PC-3 (cell line): ENCODE measurements at regions not wholly inside any gene's neighbourhood (a gene's known extent, or its start where the extent isn't known, plus 50 kb on each side); places are given as distances from the start of the nearest gene placed in this dataset.
A peak's percentile ranks its signal among the peaks of the same experiment; 100 is the strongest.

ENCODE experiments used
- ATAC-seq: fragments of 200-7000 bp; cut with Tn5 transposase; 2 replicates; pipeline ENCODE4 v1.9.1; 2020; ENCODE audit warnings: mild to moderate bottlenecking, moderate library complexity
- BruUV-seq: library from RNA; stranded (reverse); fragments of 400-500 nt; replicated peaks from 2 replicates; lab custom pipeline; 2021; lab: Mats Ljungman, UMichigan
- CTCF ChIA-PET: fragments of 300-600 bp; sonication (Branson Sonifier 250); formaldehyde crosslinking; loops from one replicate; lab custom pipeline; 2022; ENCODE audit warnings: antibody characterized with exemption; lab: Charles Lee
- POLR2A ChIA-PET: fragments of 300-600 bp; sonication (Branson Sonifier 250); formaldehyde crosslinking; loops from one replicate; lab custom pipeline; 2022; ENCODE audit warnings: antibody characterized with exemption; ENCODE audit not compliant: unreplicated experiment; lab: Charles Lee
- DNase-seq: peaks from one replicate; pipeline ENCODE4 v3.0.0-alpha.2; 2015
- H2AFZ ChIP-seq: fragments of 300-600 bp; sonication (generic); 2 replicates; pipeline ENCODE4 v1.6.0; 2016; ENCODE audit warnings: antibody characterized with exemption, low read length
- H3F3A ChIP-seq: fragments of 300-600 bp; sonication (generic); one replicate; pipeline ENCODE4 v1.6.0; 2017; ENCODE audit warnings: antibody characterized with exemption, low read length, control low read depth, mild to moderate bottlenecking; ENCODE audit not compliant: unreplicated experiment
- H3K27ac ChIP-seq: fragments of 300-600 bp; sonication (generic); 2 replicates; pipeline ENCODE4 v1.5.1; 2016; ENCODE audit warnings: mild to moderate bottlenecking, low read length
- H3K27me3 ChIP-seq: fragments of 300-600 bp; sonication (generic); 2 replicates; pipeline ENCODE4 v1.6.1; 2016; ENCODE audit warnings: low read length, mixed read lengths
- H3K36me3 ChIP-seq: fragments of 300-600 bp; sonication (generic); 2 replicates; pipeline ENCODE4 v1.6.1; 2016; ENCODE audit warnings: low read depth, mixed run types, low read length, mixed read lengths
- H3K4me1 ChIP-seq: fragments of 300-600 bp; sonication (generic); 2 replicates; pipeline ENCODE4 v1.5.1; 2016; ENCODE audit warnings: low read length; ENCODE audit not compliant: insufficient read depth
- H3K4me2 ChIP-seq: fragments of 300-600 bp; sonication (generic); 2 replicates; pipeline ENCODE4 v1.6.0; 2016; ENCODE audit warnings: low read length
- H3K4me3 ChIP-seq: fragments of 300-600 bp; sonication (generic); 2 replicates; pipeline ENCODE4 v1.5.1; 2016; ENCODE audit warnings: mild to moderate bottlenecking, low read length, mixed read lengths
- H3K79me2 ChIP-seq: fragments of 300-600 bp; sonication (generic); 2 replicates; pipeline ENCODE4 v1.6.1; 2017; ENCODE audit warnings: low read length, mixed read lengths
- H3K9ac ChIP-seq: fragments of 300-600 bp; sonication (generic); 2 replicates; pipeline ENCODE4 v1.6.0; 2016; ENCODE audit warnings: mild to moderate bottlenecking, low read length
- H3K9me2 ChIP-seq: fragments of 300-600 bp; sonication (generic); replicated peaks from 2 replicates; pipeline ENCODE4 v1.6.1; 2016; ENCODE audit warnings: mixed run types, low read length, mixed read lengths
- H3K9me3 ChIP-seq: fragments of 300-600 bp; sonication (generic); 2 replicates; pipeline ENCODE4 v1.6.1; 2016; ENCODE audit warnings: low read length, mixed read lengths
- H4K20me1 ChIP-seq: fragments of 300-600 bp; sonication (generic); 2 replicates; pipeline ENCODE4 v1.6.1; 2016; ENCODE audit warnings: low read length, mixed read lengths
- CTCF ChIP-seq: fragments of 300-600 bp; sonication (generic); conservative IDR thresholded peaks from 2 replicates; pipeline ENCODE4 v1.5.1; 2017; ENCODE audit warnings: antibody characterized with exemption, low read depth, mild to moderate bottlenecking, low read length
- EZH2 ChIP-seq: fragments of 300-600 bp; sonication (generic); IDR thresholded peaks from one replicate; pipeline ENCODE4 v1.6.1; 2017; ENCODE audit warnings: antibody characterized with exemption, mild to moderate bottlenecking, low read length; ENCODE audit not compliant: unreplicated experiment
- EZH2phosphoT487 ChIP-seq: fragments of 300-600 bp; sonication (generic); IDR thresholded peaks from 2 replicates; pipeline ENCODE4 v1.6.1; 2018; ENCODE audit warnings: mild to moderate bottlenecking, antibody characterized with exemption, low read length, borderline replicate concordance
- intact Hi-C: fragments of 100-400 bp; cut with micrococcal nuclease; formaldehyde crosslinking; loops from 2 replicates; pipeline ENCODE4 v1.9.0; 2023

GRCh38 chr12:83318386-83319098 lies 631.8 kb downstream of the TMTC2 start:
- no peak overlapping the region for H3K4me3 ChIP-seq
- ATAC-seq (peak; percentile 92), DNase-seq (peak; percentile 23)
- no peaks in the 10 kb centered on the region for H3K4me1 ChIP-seq
- no peak overlapping the region for H3K4me2 ChIP-seq
- BruUV-seq: no TSS peak
- no peak overlapping the region for H3K27ac ChIP-seq
- H3K9me2 ChIP-seq: no peaks in the 10 kb centered on the region
- CTCF ChIA-PET: interaction anchor here (0.6 kb wide), 1 partner anchor 633 kb away, joined by 3 read pairs; no protein-coding TSS in a partner anchor
- H3F3A ChIP-seq: no peaks in the 10 kb centered on the region
- no peaks in the 10 kb centered on the region for H4K20me1 ChIP-seq
- no peaks in the 10 kb centered on the region for H3K27me3 ChIP-seq
- no peak overlapping the region for H3K9ac ChIP-seq
- no peaks in the 10 kb centered on the region for H3K36me3 ChIP-seq
- no peaks in the 10 kb centered on the region for H3K79me2 ChIP-seq
- POLR2A ChIA-PET: interaction anchor here (0.6 kb wide), 1 partner anchor 59 kb away, joined by 4 read pairs; no protein-coding TSS in a partner anchor
- TF ChIP-seq EZH2 (no peak), EZH2phosphoT487 (no peak), CTCF (no peak)
- intact Hi-C loops: no loop called here
- no peak overlapping the region for H2AFZ ChIP-seq
- H3K9me3 ChIP-seq: no peaks in the 10 kb centered on the region

- H3K4me2 ChIP-seq: no peak overlapping the region
- H3K36me3 ChIP-seq: no peaks in the 10 kb centered on the region
- TF ChIP-seq EZH2phosphoT487 (no peak), CTCF (no peak), EZH2 (no peak)
- no peak overlapping the region for H3K9ac ChIP-seq
- ChIA-PET CTCF (no interaction called here), POLR2A (no interaction called here)
- no peaks in the 10 kb centered on the region for H3K4me1 ChIP-seq
- no peak overlapping the region for H3K27ac ChIP-seq
- H4K20me1 ChIP-seq: no peaks in the 10 kb centered on the region
- no peaks in the 10 kb centered on the region for H3K79me2 ChIP-seq
- ATAC-seq (no peak), DNase-seq (no peak)
- no peaks in the 10 kb centered on the region for H3K9me2 ChIP-seq
- no peaks in the 10 kb centered on the region for H3F3A ChIP-seq
- intact Hi-C loops: no loop called here
- H3K27me3 ChIP-seq: no peaks in the 10 kb centered on the region
- H3K9me3 ChIP-seq: no peaks in the 10 kb centered on the region
- no peak overlapping the region for H3K4me3 ChIP-seq
- no TSS peak for BruUV-seq
- H2AFZ ChIP-seq: no peak overlapping the region
Observed at GRCh38 chr12:83317595-83317994, 630.9 kb downstream of the TMTC2 start.

- DNase-seq (no peak), ATAC-seq (no peak)
- H3K9me3 ChIP-seq: no peaks in the 10 kb centered on the region
- H3K79me2 ChIP-seq: no peaks in the 10 kb centered on the region
- H2AFZ ChIP-seq: no peak overlapping the region
- H4K20me1 ChIP-seq: no peaks in the 10 kb centered on the region
- H3K4me3 ChIP-seq: no peak overlapping the region
- no peaks in the 10 kb centered on the region for H3K36me3 ChIP-seq
- no peaks in the 10 kb centered on the region for H3K4me1 ChIP-seq
- BruUV-seq: no TSS peak
- H3K4me2 ChIP-seq: no peak overlapping the region
- no peaks in the 10 kb centered on the region for H3K27me3 ChIP-seq
- no peak for TF ChIP-seq EZH2phosphoT487
- no peak for TF ChIP-seq EZH2
- TF ChIP-seq CTCF: no peak
- CTCF ChIA-PET: no interaction called here
- no peaks in the 10 kb centered on the region for H3K9me2 ChIP-seq
- no peak overlapping the region for H3K27ac ChIP-seq
- H3K9ac ChIP-seq: no peak overlapping the region
- POLR2A ChIA-PET: no interaction called here
- intact Hi-C loops: no loop called here
- no peaks in the 10 kb centered on the region for H3F3A ChIP-seq
Observed at GRCh38 chr12:83313827-83314226, 627.1 kb downstream of the TMTC2 start.
